Keratinocyte (primary cell): ENCODE measurements at regions not wholly inside any gene's neighbourhood (a gene's known extent, or its start where the extent isn't known, plus 50 kb on each side); places are given as distances from the start of the nearest gene placed in this dataset.

Source experiments
- DNase-seq: peaks from one replicate; pipeline ENCODE4 v3.0.0-alpha.2; 2011; ENCODE audit warnings: low read depth, missing footprints, low spot score
- FAIRE-seq: peaks from 2 replicates; lab custom pipeline; 2011; peaks lifted over from hg19 to GRCh38; lab: Jason Lieb, UNC
- H2AFZ ChIP-seq: 2 replicates; pipeline ENCODE4 v1.6.0; 2012; ENCODE audit warnings: low read length, control low read depth, inconsistent platforms; ENCODE audit not compliant: control insufficient read depth
- H3K27ac ChIP-seq: 2 replicates; pipeline ENCODE4 v1.5.1; 2011; ENCODE audit warnings: low read length; ENCODE audit not compliant: control insufficient read depth, insufficient read depth
- H3K27me3 ChIP-seq: 3 replicates; pipeline ENCODE4 v1.6.0; 2011; ENCODE audit warnings: low read length; ENCODE audit not compliant: control insufficient read depth, insufficient read depth; ENCODE audit errors: extremely low read depth
- H3K36me3 ChIP-seq, 2 experiments: 2 replicates in 1 of 2; 3 replicates in 1 of 2; pipeline ENCODE4 v1.5.1; 2011; ENCODE audit warnings: low read length in 2 of 2, mild to moderate bottlenecking in 1 of 2; ENCODE audit not compliant: control insufficient read depth in 2 of 2, insufficient read depth in 2 of 2; ENCODE audit errors: extremely low read depth in 1 of 2
- H3K4me1 ChIP-seq: 3 replicates; pipeline ENCODE4 v1.5.1; 2011; ENCODE audit warnings: low read length; ENCODE audit not compliant: control insufficient read depth, insufficient read depth; ENCODE audit errors: extremely low read depth
- H3K4me2 ChIP-seq: 3 replicates; pipeline ENCODE4 v1.6.0; 2011; ENCODE audit warnings: low read depth, low read length; ENCODE audit not compliant: control insufficient read depth, insufficient read depth; ENCODE audit errors: extremely low read depth
- H3K4me3 ChIP-seq, 3 experiments: fragments of 200-600 bp in 1 of 3; sonication (generic) in 1 of 3; 2 replicates in 2 of 3; 3 replicates in 1 of 3; pipeline ENCODE4 v1.5.1; 2011 to 2016; ENCODE audit warnings: low read length in 3 of 3, mild to moderate bottlenecking in 3 of 3, control low read depth in 2 of 3, inconsistent platforms in 1 of 3, low read depth in 1 of 3, mixed read lengths in 1 of 3, mixed run types in 1 of 3, moderate library complexity in 1 of 3; ENCODE audit not compliant: control insufficient read depth in 2 of 3, insufficient read depth in 2 of 3; ENCODE audit errors: extremely low read depth in 1 of 3
- H3K79me2 ChIP-seq: 2 replicates; pipeline ENCODE4 v1.6.0; 2012; ENCODE audit warnings: low read length; ENCODE audit not compliant: control insufficient read depth, insufficient read depth
- H3K9ac ChIP-seq: 3 replicates; pipeline ENCODE4 v1.6.0; 2011; ENCODE audit warnings: low read length; ENCODE audit not compliant: control insufficient read depth, insufficient read depth; ENCODE audit errors: extremely low read depth
- H3K9me1 ChIP-seq: 3 replicates; pipeline ENCODE4 v1.6.0; 2011; ENCODE audit warnings: low read length; ENCODE audit not compliant: control insufficient read depth, insufficient read depth; ENCODE audit errors: extremely low read depth
- H3K9me3 ChIP-seq: 2 replicates; pipeline ENCODE4 v1.5.1; 2012; ENCODE audit warnings: low read depth, low read length; ENCODE audit not compliant: control insufficient read depth
- H4K20me1 ChIP-seq: 3 replicates; pipeline ENCODE4 v1.6.0; 2011; ENCODE audit warnings: low read length; ENCODE audit not compliant: control insufficient read depth, insufficient read depth; ENCODE audit errors: extremely low read depth
- EZH2 ChIP-seq: IDR thresholded peaks from one replicate; pipeline ENCODE4 v1.6.1; 2012; ENCODE audit warnings: inconsistent platforms, mild to moderate bottlenecking, low read length, moderate library complexity
- dilution Hi-C: fragments of 300-500 bp; cut with MboI; formaldehyde crosslinking; loops from one replicate; pipeline ENCODE4 v1.7.0; 2020; ENCODE audit warnings: low sequenced_read_pairs; ENCODE audit not compliant: extremely low pct_ligation_motif_present
- TF ChIP-seq, protein P1 (sequence below), 3 experiments: IDR thresholded peaks in 1 of 3; conservative IDR thresholded peaks in 1 of 3; optimal IDR thresholded peaks in 1 of 3; 2 replicates in 2 of 3; 3 replicates in 1 of 3; pipeline versions ENCODE3 to v1.5.1; 2011; ENCODE audit warnings: low read length in 3 of 3, mild to moderate bottlenecking in 3 of 3, moderate library complexity in 2 of 3, control low read depth in 1 of 3, inconsistent platforms in 1 of 3; ENCODE audit not compliant: insufficient read depth in 2 of 3; ENCODE audit errors: extremely low read depth in 1 of 3

DNA sequence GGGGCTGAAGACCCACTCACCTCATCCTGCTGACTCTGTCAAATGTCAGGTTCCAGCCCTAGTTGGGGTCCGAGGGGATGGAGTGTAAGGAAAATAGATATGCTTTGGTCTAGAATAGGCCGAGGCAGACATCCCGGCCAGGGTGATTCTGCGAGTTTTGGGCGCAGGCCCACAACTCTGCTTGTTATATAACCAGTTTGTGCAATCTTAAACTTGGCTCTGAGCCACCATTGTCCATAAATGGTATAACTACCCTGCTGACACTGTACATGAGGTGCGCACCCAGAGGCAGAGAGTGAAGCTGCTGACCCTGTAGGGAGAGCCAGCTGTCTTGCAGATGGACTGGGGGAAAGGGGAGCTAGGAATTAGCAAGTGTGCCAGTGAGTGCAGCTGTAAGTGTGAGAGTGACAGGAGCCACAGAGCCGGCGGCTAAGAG is 1388.8 kb downstream of the AMY1C start:
- Histone ChIP-seq H3K9me1 (no peaks in the 10 kb centered on the region), H3K27ac (no peak overlapping the region), H4K20me1 (no peaks in the 10 kb centered on the region), H2AFZ (no peak overlapping the region), H3K36me3 (no peaks in the 10 kb centered on the region), H3K27me3 (no peaks in the 10 kb centered on the region), H3K9me3 (no peaks in the 10 kb centered on the region), H3K4me2 (no peak overlapping the region), H3K4me3 (no peak overlapping the region), H3K79me2 (no peaks in the 10 kb centered on the region), H3K9ac (no peak overlapping the region), H3K4me1 (no peaks in the 10 kb centered on the region)
- DNase-seq (no peak), FAIRE-seq (no peak)
- dilution Hi-C loops: no loop called here
- TF ChIP-seq, protein P1, sequence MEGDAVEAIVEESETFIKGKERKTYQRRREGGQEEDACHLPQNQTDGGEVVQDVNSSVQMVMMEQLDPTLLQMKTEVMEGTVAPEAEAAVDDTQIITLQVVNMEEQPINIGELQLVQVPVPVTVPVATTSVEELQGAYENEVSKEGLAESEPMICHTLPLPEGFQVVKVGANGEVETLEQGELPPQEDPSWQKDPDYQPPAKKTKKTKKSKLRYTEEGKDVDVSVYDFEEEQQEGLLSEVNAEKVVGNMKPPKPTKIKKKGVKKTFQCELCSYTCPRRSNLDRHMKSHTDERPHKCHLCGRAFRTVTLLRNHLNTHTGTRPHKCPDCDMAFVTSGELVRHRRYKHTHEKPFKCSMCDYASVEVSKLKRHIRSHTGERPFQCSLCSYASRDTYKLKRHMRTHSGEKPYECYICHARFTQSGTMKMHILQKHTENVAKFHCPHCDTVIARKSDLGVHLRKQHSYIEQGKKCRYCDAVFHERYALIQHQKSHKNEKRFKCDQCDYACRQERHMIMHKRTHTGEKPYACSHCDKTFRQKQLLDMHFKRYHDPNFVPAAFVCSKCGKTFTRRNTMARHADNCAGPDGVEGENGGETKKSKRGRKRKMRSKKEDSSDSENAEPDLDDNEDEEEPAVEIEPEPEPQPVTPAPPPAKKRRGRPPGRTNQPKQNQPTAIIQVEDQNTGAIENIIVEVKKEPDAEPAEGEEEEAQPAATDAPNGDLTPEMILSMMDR (optimal IDR thresholded peaks at IDR 0.05 in 1 of 3, IDR thresholded peaks at IDR 0.05 in 1 of 3, conservative IDR thresholded peaks at IDR 0.05 in 1 of 3; ENCODE audit: extremely low read depth in 1 of 3, insufficient read depth in 2 of 3, low read length in 3 of 3): no peak
- no peak for TF ChIP-seq EZH2

DNA sequence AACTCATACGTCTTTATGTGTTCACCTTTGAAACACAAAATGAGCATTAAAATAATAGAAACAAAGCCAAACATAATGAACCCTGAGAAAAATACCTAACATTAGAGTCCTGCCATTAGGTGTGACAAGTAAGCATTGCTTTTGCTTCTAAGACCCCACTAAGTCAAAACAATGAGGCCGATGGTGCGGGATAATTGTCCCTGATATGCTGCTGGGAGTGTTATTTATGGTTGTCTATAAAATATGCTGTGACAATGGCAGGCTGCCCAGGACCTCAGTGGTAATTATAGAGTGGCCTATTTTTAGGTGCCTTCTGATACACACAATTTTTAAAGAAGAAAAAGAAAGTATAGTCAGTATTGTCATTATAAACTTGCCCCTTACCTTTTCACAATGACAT is 1423.1 kb downstream of the AMY1C start:
- no peaks in the 10 kb centered on the region for H3K4me1 ChIP-seq
- no peak for FAIRE-seq
- no peak overlapping the region for H3K4me2 ChIP-seq
- H3K9ac ChIP-seq: no peak overlapping the region
- H3K9me3 ChIP-seq: no peaks in the 10 kb centered on the region
- no peaks in the 10 kb centered on the region for H4K20me1 ChIP-seq
- H3K27ac ChIP-seq: no peak overlapping the region
- dilution Hi-C loops: no loop called here
- H3K9me1 ChIP-seq: no peaks in the 10 kb centered on the region
- H3K79me2 ChIP-seq: no peaks in the 10 kb centered on the region
- DNase-seq: no peak
- H3K27me3 ChIP-seq: no peaks in the 10 kb centered on the region
- TF ChIP-seq, protein P1 (optimal IDR thresholded peaks at IDR 0.05 in 1 of 3, IDR thresholded peaks at IDR 0.05 in 1 of 3, conservative IDR thresholded peaks at IDR 0.05 in 1 of 3; ENCODE audit: extremely low read depth in 1 of 3, insufficient read depth in 2 of 3, low read length in 3 of 3): no peak
- no peak for TF ChIP-seq EZH2
- H3K36me3 ChIP-seq: no peaks in the 10 kb centered on the region
- H2AFZ ChIP-seq: no peak overlapping the region
- no peak overlapping the region for H3K4me3 ChIP-seq
